NCI-H748 treated with DMSO at 0.1 percent for 48 hours (cell line): ENCODE measurements at regions not wholly inside any gene's neighbourhood (a gene's known extent, or its start where the extent isn't known, plus 50 kb on each side); places are given as distances from the start of the nearest gene placed in this dataset.

Experiments used
- DNase-seq: peaks from one replicate; lab custom pipeline; 2025; lab: John Stamatoyannopoulos, UW

GRCh38 chr7:63008366-63008765 is 990.3 kb upstream of the ZNF722 start:
- no peak for DNase-seq

GRCh38 chr7:63009771-63010170 is 988.9 kb upstream of the ZNF722 start:
- no peak for DNase-seq

- DNase-seq = no peak
These were observed 985.9 kb upstream of the ZNF722 start for GRCh38 chr7:63012633-63013183.

GRCh38 chr7:63014792-63015191 is 983.9 kb upstream of the ZNF722 start:
- no peak for DNase-seq

- no peak for DNase-seq
These were observed 975.4 kb upstream of the ZNF722 start for GRCh38 chr7:63023182-63023787.

DNA sequence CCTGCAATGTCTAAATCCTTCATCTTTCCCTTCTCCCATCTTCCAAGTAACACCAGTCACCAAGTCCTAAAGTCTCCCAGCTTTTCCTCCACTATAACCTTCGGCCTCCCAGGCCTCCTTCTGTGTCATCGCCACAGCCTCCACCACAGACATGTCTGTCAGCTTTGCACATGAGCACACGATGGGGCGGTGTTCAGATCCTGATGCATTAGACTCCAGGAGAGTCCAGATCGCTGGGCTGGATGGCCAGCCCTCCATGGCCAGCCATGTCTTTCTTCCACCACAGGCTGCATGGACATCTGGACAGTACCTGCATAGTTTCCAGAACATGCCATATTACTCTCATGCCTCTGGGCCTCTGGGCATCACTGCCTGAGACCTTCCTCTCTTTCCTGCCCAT is 974.2 kb upstream of the ZNF722 start:
- no peak for DNase-seq

- DNase-seq = no peak
These were observed 972.8 kb upstream of the ZNF722 start for GRCh38 chr7:63025815-63026214.

- no peak for DNase-seq
These were observed 971.6 kb upstream of the ZNF722 start for GRCh38 chr7:63027075-63027474.

DNA sequence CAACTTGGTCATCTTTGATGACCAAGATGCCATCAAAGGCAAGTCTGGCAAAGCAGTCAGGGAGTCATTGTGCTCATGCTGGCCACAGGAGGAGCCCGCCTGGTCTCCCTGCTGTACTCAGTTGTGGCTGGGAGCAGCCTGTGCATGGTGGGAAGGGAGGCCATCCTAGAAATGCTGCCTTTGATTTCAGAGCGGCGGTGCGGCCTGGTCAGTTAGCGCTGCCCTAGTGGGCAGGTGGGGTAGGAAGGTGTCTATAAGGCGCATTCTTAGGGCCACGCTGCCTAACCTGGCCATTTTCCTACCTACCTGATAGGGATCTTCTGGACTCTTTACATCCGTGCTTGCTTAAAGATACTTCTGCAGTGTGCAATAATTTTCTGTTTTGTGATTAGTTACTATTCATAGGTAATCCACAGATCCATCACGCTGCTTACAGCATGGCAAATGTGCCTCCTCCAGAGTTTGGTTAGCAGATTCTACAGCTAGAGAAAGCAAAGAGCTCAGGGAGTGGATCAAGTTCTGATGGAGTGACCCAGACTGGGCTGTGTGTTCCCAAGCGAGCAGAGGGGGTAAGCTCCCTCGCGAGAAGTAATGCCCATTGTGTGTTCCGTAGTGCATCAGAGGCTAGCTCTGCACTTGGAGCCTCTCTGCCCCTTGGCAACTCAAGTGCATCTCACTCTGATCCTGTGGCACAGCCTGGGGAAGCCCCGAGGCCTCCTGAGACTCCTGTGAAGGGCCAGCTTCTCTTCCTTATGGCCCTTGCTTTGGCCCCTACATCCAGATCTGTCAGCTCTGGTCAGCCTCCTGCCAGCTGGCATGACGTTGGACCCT is 970.1 kb upstream of the ZNF722 start:
- DNase-seq = no peak

DNA sequence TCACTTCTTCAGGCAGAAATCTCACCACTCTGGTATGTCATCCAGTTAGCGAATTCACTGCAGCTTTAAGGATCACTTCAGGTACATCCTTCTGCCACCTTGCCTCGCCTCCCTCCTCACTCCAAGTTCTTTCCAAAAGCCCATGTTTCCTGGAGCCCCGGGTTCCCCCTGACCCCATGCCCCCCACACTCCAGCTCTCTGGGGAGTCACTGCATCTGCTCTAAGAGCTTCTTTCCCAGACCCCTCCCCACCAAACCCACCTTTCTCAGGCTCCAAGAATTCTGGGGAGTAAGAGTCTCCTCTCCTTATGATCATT is 969.5 kb upstream of the ZNF722 start:
- DNase-seq = no peak

DNA sequence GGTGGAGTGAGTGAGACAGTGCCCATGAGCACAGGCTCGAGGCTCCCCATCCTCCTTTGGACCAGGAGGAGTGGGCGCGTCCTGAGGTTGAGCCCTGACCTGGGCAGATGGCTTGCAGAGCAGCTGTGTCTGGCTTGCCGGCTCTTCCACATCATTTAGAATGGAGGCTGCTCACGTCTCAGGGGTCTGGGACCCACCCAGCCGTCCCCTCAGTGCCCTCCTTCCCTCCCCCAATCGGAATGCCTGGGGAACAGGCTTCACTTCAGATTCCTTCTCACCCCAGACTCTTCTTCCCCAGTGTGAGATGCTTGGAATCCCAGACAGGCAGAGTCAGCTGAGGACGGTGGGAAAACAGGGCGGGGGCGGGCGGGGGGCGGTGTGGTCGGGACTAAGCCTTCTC is 968.6 kb upstream of the ZNF722 start:
- DNase-seq = no peak

- DNase-seq = no peak
These were observed 966.7 kb upstream of the ZNF722 start for GRCh38 chr7:63031838-63032436.

DNA sequence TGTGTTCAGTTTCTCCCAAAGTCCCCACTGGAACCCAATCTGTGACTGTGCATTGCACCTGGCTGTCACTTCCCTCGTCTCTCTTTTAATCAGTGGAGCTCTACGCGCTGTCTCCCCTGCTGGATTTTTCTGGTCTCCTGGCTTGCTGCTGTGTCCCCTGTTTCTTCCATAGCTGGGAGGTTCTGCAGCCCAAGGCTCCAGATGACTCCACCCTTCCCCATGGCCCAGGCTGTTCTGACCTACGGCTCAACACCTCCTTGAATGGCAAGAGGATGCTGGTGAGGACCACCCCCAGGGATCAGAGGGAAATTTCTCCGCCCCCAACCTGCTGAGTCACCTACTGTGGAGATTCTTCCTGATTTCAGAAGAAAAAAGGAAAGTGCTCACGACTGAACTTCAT is 961.4 kb upstream of the ZNF722 start:
- no peak for DNase-seq

GRCh38 chr7:63038987-63039386 is 959.7 kb upstream of the ZNF722 start:
- no peak for DNase-seq

- no peak for DNase-seq
These were observed 958.8 kb upstream of the ZNF722 start for GRCh38 chr7:63039882-63040281.

- DNase-seq = no peak
These were observed 958.3 kb upstream of the ZNF722 start for GRCh38 chr7:63040336-63040735.

DNA sequence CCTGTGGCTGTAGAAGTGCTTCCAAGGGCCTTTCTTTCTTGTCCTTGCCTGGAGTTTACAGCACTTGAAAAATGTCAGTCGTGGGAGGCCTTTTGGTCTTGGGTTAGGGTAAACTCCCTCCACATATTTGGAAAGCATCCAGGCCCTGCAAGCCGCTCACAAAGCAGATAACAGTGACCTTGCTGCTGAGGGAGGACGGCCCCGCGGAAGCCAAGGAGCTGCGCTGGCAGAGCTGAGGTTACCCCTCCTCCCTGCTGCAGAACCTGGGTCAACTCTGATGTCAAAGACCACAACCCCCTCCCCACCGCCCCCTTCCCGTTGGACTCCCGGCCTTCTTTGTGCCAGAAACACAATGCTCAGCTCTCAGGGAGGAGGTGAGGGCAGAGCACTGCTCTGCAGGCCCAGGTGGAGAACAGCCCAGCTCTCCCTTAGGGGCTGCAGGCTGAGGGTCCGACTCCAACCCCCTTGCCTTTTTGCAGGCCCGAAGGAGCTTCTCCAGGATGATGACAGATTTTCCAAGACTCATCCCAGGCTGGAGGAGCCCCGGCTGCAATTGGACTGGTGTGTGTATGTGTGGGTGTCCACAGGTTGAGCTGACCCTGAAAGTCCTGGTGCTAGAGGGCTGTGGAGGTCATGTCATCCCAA is 957.6 kb upstream of the ZNF722 start:
- DNase-seq = no peak

DNA sequence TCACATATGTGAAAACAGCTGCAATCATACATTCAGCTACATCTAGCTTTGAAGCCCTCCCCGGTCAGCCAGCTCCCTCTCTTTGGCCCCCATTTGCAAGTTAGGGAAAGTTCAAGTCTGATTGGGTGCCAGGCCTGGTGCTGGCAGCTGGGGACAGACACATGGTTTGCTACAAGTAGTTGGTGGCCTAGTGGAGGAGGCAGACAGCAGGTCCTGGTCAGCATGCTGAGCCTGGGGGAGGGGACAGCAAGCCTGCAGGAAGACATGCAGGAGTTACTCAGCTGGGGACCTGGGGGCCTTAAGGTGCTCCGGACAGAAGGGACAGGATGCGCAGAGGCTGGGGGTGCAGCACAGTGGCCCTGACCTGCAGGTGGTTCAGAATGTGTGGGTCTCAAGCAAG is 956.9 kb upstream of the ZNF722 start:
- no peak for DNase-seq

DNA sequence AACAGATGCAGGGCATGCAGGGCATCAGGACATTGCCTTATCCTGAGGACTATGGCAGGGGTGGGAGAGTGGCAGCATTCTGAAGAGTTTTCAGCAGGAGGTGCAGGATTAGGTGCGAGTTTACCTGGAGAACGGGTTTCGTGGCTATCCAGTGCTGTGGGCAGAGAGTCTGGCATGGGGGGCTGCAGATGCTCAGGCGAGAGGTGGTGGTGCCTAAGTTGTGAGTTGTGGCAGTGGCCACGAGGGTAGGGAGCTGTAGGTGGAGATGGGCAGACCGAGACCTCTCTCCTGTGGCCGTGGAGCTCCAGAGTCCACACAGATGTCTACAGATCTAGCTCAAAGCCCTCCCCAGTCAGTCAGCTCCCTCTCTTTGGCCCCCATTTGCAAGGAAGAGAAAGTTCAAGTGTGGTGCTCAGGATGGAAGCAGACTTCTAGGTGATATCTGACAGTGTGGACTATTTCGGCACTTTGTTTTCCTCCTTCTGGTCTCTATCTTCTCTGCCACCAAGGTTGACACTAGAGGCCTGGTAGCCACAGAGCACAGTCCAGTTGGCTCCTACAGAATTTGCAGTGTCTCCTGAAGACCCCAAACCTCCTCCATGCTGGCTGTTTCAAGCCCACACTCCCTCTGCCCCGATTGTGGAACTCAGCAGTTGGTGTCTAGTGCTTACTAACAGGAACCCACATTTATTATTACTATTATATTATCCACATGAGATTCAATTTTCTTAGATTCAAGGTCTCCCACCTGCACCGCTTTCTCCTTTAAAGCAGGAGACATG is 955.7 kb upstream of the ZNF722 start:
- DNase-seq = no peak

GRCh38 chr7:63043657-63044543 is 954.7 kb upstream of the ZNF722 start:
- DNase-seq = no peak

- no peak for DNase-seq
These were observed 953.9 kb upstream of the ZNF722 start for GRCh38 chr7:63044721-63045120.
